ENCODE measurements at regions not wholly inside any gene's neighbourhood (a gene's known extent, or its start where the extent isn't known, plus 50 kb on each side); places are given as distances from the start of the nearest gene placed in this dataset.
"Not testable (repeated sequence)": the region's sequence is repeated elsewhere in the genome, so short reads cannot be mapped to it uniquely, and the experiment has no call there.

DNA sequence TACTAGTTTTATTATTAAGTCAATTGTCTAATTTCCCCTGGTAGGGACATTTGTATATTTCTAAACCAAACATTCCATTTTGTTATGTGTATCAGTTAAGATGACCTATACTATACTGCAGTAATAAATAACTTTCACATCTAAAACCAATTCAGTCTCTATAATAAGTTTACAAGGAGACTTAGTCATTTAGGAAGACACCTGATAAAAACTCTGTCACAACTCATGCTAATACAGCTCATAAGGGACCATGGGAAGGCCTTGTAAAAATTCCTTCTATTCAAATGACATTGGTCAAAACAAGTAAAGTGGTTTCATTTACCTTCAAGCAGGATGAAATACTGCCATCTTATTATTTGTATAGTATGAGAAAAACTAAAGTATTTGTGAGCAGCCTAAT is 597.9 kb downstream of the PRIM2 start:
- CTCF ChIA-PET; H3K4me2 ChIP-seq (ENCODE audit: control insufficient read depth, insufficient read depth); H3K27me3 ChIP-seq (replicated peaks in 1 of 2; ENCODE audit: control insufficient read depth in 2 of 2, insufficient read depth in 2 of 2, low read length in 1 of 2); H3K9me3 ChIP-seq (replicated peaks; ENCODE audit: control insufficient read depth, insufficient read depth, low read length); H3K36me3 ChIP-seq (ENCODE audit: control insufficient read depth in 2 of 2, insufficient read depth in 2 of 2, low read length in 1 of 2); FAIRE-seq; BruUV-seq (replicated peaks); POLR2A ChIA-PET; ATAC-seq; H3K4me1 ChIP-seq (ENCODE audit: control insufficient read depth, insufficient read depth, low read length); in situ Hi-C loops (cut with MboI); intact Hi-C loops (cut with micrococcal nuclease; ENCODE audit: unreplicated experiment); DNase-seq (ENCODE audit: low read depth, low spot score); RAD21 ChIA-PET (ENCODE audit: unreplicated experiment); SMC1A ChIA-PET (ENCODE audit: uncharacterized antibody, unreplicated experiment); H3K9ac ChIP-seq (ENCODE audit: control insufficient read depth, insufficient read depth, low read length); H2AFZ ChIP-seq (ENCODE audit: control insufficient read depth, low read depth, low read length); H3K79me2 ChIP-seq (ENCODE audit: control insufficient read depth, insufficient read depth, low read length); H3K27ac ChIP-seq (ENCODE audit: control insufficient read depth, insufficient read depth); H4K20me1 ChIP-seq (ENCODE audit: control insufficient read depth, insufficient read depth); H3K4me3 ChIP-seq: not testable (repeated sequence)

DNA sequence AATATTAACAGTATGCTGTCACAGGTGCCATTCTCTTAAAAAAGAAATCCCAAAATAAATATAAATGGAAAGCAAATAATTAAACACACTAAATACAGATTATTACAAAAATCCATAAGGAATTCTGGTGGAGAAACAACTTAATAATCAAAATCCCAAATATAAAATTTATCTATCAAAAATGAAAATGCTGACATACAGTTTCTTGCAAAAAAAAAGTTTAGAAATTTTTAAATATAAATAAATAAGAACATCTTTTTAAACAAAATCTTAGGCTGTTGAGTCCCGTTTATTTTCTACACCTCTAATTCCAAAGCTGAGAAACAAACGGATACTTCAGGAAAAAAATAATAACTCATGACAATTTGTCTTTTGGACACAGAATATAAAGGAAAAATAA is 625.5 kb downstream of the PRIM2 start:
- DNase-seq (ENCODE audit: low read depth, low spot score); H3K4me1 ChIP-seq (ENCODE audit: control insufficient read depth, insufficient read depth, low read length); H3K36me3 ChIP-seq (ENCODE audit: control insufficient read depth in 2 of 2, insufficient read depth in 2 of 2, low read length in 1 of 2); intact Hi-C loops (cut with micrococcal nuclease; ENCODE audit: unreplicated experiment); in situ Hi-C loops (cut with MboI); H3K9me3 ChIP-seq (replicated peaks; ENCODE audit: control insufficient read depth, insufficient read depth, low read length); H3K4me3 ChIP-seq; RAD21 ChIA-PET (ENCODE audit: unreplicated experiment); SMC1A ChIA-PET (ENCODE audit: uncharacterized antibody, unreplicated experiment); H3K9ac ChIP-seq (ENCODE audit: control insufficient read depth, insufficient read depth, low read length); ATAC-seq; H2AFZ ChIP-seq (ENCODE audit: control insufficient read depth, low read depth, low read length); H3K79me2 ChIP-seq (ENCODE audit: control insufficient read depth, insufficient read depth, low read length); CTCF ChIA-PET; POLR2A ChIA-PET; H3K27me3 ChIP-seq (replicated peaks in 1 of 2; ENCODE audit: control insufficient read depth in 2 of 2, insufficient read depth in 2 of 2, low read length in 1 of 2); BruUV-seq (replicated peaks); FAIRE-seq; H3K27ac ChIP-seq (ENCODE audit: control insufficient read depth, insufficient read depth); H3K4me2 ChIP-seq (ENCODE audit: control insufficient read depth, insufficient read depth); H4K20me1 ChIP-seq (ENCODE audit: control insufficient read depth, insufficient read depth): not testable (repeated sequence)
- WGBS (ENCODE audit: insufficient coverage, insufficient replicate concordance, low lambda C conversion rate, missing lambda C conversion rate), result 35% methylated on average over 2 of the region's 2 CpGs

DNA sequence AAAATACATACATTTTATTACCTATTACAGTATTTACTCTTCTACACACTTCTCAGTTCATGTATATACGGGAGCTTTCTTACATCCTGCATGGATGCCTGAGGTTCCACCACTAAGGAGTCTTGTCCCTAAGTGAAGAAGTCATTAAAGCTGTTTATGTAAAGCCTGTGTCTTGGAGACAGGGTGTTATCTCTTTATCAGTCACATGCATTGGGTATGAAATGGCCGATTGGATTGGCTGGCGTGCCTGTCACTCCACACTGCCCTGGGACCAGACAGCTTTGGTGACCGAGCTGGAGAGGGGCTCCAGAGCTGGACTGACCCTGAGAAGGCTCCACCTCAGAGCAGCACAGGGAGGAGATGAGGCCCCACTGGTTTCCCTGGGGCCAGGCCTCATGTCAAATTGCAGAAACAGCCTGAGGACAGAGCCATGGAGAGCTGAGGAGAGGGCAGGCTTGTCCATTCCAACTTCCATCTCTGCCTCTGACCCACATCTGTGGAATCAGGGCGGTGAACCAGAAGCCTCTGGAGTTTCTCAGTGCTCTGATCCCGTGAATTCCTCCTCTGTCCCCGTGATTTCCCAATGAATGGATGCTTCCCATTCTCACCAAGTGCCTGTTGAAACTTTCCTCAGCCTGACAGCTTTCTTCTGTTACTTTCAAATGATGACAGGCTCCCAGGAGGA is 628.8 kb downstream of the PRIM2 start:
- H3K9ac ChIP-seq (ENCODE audit: control insufficient read depth, insufficient read depth, low read length); H3K36me3 ChIP-seq (ENCODE audit: control insufficient read depth in 2 of 2, insufficient read depth in 2 of 2, low read length in 1 of 2); CTCF ChIA-PET; intact Hi-C loops (cut with micrococcal nuclease; ENCODE audit: unreplicated experiment); H3K79me2 ChIP-seq (ENCODE audit: control insufficient read depth, insufficient read depth, low read length); H3K4me2 ChIP-seq (ENCODE audit: control insufficient read depth, insufficient read depth); BruUV-seq (replicated peaks); SMC1A ChIA-PET (ENCODE audit: uncharacterized antibody, unreplicated experiment); POLR2A ChIA-PET; H3K27me3 ChIP-seq (replicated peaks in 1 of 2; ENCODE audit: control insufficient read depth in 2 of 2, insufficient read depth in 2 of 2, low read length in 1 of 2); DNase-seq (ENCODE audit: low read depth, low spot score); H3K9me3 ChIP-seq (replicated peaks; ENCODE audit: control insufficient read depth, insufficient read depth, low read length); H3K4me1 ChIP-seq (ENCODE audit: control insufficient read depth, insufficient read depth, low read length); H3K27ac ChIP-seq (ENCODE audit: control insufficient read depth, insufficient read depth); in situ Hi-C loops (cut with MboI); ATAC-seq; H3K4me3 ChIP-seq; RAD21 ChIA-PET (ENCODE audit: unreplicated experiment); FAIRE-seq; H2AFZ ChIP-seq (ENCODE audit: control insufficient read depth, low read depth, low read length); H4K20me1 ChIP-seq (ENCODE audit: control insufficient read depth, insufficient read depth): not testable (repeated sequence)
- WGBS (ENCODE audit: insufficient coverage, insufficient replicate concordance, low lambda C conversion rate, missing lambda C conversion rate), result 97% methylated on average over 7 of the region's 7 CpGs
- TF ChIP-seq, protein P1, sequence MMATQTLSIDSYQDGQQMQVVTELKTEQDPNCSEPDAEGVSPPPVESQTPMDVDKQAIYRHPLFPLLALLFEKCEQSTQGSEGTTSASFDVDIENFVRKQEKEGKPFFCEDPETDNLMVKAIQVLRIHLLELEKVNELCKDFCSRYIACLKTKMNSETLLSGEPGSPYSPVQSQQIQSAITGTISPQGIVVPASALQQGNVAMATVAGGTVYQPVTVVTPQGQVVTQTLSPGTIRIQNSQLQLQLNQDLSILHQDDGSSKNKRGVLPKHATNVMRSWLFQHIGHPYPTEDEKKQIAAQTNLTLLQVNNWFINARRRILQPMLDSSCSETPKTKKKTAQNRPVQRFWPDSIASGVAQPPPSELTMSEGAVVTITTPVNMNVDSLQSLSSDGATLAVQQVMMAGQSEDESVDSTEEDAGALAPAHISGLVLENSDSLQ (IDR thresholded peaks at IDR 0.05), result peak; percentile 37; the same call in 1 of the 2 replicates

DNA sequence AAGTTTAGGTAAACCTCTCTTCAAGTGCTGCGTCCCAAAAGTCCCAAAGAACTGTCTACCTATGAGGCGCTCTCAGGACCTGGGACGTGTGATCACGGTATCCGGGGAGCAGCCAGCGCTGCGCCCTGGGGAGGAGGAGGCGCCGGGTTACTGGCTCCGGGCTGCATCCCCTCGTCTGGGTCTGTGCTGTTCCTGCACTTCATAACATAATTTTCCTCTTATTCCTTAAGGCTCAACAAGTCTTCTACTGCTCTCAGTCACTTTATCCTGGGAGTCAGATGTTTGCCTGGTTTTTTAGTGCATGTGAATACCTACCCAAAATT is 629.3 kb downstream of the PRIM2 start:
- intact Hi-C loops (cut with micrococcal nuclease; ENCODE audit: unreplicated experiment); in situ Hi-C loops (cut with MboI); H3K4me3 ChIP-seq; H3K79me2 ChIP-seq (ENCODE audit: control insufficient read depth, insufficient read depth, low read length); H3K4me1 ChIP-seq (ENCODE audit: control insufficient read depth, insufficient read depth, low read length); H3K27me3 ChIP-seq (replicated peaks in 1 of 2; ENCODE audit: control insufficient read depth in 2 of 2, insufficient read depth in 2 of 2, low read length in 1 of 2); H3K36me3 ChIP-seq (ENCODE audit: control insufficient read depth in 2 of 2, insufficient read depth in 2 of 2, low read length in 1 of 2); POLR2A ChIA-PET; CTCF ChIA-PET; H3K27ac ChIP-seq (ENCODE audit: control insufficient read depth, insufficient read depth); SMC1A ChIA-PET (ENCODE audit: uncharacterized antibody, unreplicated experiment); FAIRE-seq; H3K4me2 ChIP-seq (ENCODE audit: control insufficient read depth, insufficient read depth); H3K9ac ChIP-seq (ENCODE audit: control insufficient read depth, insufficient read depth, low read length); H2AFZ ChIP-seq (ENCODE audit: control insufficient read depth, low read depth, low read length); BruUV-seq (replicated peaks); H3K9me3 ChIP-seq (replicated peaks; ENCODE audit: control insufficient read depth, insufficient read depth, low read length); RAD21 ChIA-PET (ENCODE audit: unreplicated experiment); H4K20me1 ChIP-seq (ENCODE audit: control insufficient read depth, insufficient read depth); DNase-seq (ENCODE audit: low read depth, low spot score); ATAC-seq: not testable (repeated sequence)
- WGBS (ENCODE audit: insufficient coverage, insufficient replicate concordance, low lambda C conversion rate, missing lambda C conversion rate), result 98% methylated on average over 11 of the region's 11 CpGs
